ENCODE measurements at regions not wholly inside any gene's neighbourhood (a gene's known extent, or its start where the extent isn't known, plus 50 kb on each side); places are given as distances from the start of the nearest gene placed in this dataset.

- TF ChIP-seq POLR2A (IDR thresholded peaks at IDR 0.05; ENCODE audit: low read depth) = no peak
- TF ChIP-seq POLR2AphosphoS5 (IDR thresholded peaks at IDR 0.05) = no peak
- TF ChIP-seq, protein P1, sequence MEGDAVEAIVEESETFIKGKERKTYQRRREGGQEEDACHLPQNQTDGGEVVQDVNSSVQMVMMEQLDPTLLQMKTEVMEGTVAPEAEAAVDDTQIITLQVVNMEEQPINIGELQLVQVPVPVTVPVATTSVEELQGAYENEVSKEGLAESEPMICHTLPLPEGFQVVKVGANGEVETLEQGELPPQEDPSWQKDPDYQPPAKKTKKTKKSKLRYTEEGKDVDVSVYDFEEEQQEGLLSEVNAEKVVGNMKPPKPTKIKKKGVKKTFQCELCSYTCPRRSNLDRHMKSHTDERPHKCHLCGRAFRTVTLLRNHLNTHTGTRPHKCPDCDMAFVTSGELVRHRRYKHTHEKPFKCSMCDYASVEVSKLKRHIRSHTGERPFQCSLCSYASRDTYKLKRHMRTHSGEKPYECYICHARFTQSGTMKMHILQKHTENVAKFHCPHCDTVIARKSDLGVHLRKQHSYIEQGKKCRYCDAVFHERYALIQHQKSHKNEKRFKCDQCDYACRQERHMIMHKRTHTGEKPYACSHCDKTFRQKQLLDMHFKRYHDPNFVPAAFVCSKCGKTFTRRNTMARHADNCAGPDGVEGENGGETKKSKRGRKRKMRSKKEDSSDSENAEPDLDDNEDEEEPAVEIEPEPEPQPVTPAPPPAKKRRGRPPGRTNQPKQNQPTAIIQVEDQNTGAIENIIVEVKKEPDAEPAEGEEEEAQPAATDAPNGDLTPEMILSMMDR (IDR thresholded peaks at IDR 0.05) = peak in 2 of 3 experiments; percentile 19 to 39
- H3K4me1 ChIP-seq = no peaks in the 10 kb centered on the region
- H3K27ac ChIP-seq (replicated peaks in 1 of 4) = no peak overlapping the region
- WGBS = 75% methylated on average over 4 of the region's 4 CpGs
- no peaks in the 10 kb centered on the region for H3K27me3 ChIP-seq
- no peak for DNase-seq (ENCODE audit: extremely low spot score)
- no peaks in the 10 kb centered on the region for H3K9me3 ChIP-seq
- intact Hi-C loops (cut with DNase I) = no loop called here
- H3K36me3 ChIP-seq = no peaks in the 10 kb centered on the region
- H3K4me3 ChIP-seq = no peak overlapping the region
Measured at GRCh38 chr1:79353224-79353623, 346.7 kb upstream of the ADGRL4 start.

- DNase-seq (ENCODE audit: extremely low spot score) = no peak
- H3K9me3 ChIP-seq = peaks cover 0 to 5% (median 0%) of the 10 kb centered on the region in 4 donors
- intact Hi-C loops (cut with DNase I) = no loop called here
- no peak for TF ChIP-seq POLR2AphosphoS5 (IDR thresholded peaks at IDR 0.05)
- H3K27me3 ChIP-seq = no peaks in the 10 kb centered on the region
- no peaks in the 10 kb centered on the region for H3K36me3 ChIP-seq
- 93% methylated on average over 3 of the region's 3 CpGs for WGBS
- no peaks in the 10 kb centered on the region for H3K4me1 ChIP-seq
- H3K4me3 ChIP-seq = no peak overlapping the region
- no peak overlapping the region for H3K27ac ChIP-seq (replicated peaks in 1 of 4)
Measured at GRCh38 chr1:79326875-79327274, 320.3 kb upstream of the ADGRL4 start.

DNA sequence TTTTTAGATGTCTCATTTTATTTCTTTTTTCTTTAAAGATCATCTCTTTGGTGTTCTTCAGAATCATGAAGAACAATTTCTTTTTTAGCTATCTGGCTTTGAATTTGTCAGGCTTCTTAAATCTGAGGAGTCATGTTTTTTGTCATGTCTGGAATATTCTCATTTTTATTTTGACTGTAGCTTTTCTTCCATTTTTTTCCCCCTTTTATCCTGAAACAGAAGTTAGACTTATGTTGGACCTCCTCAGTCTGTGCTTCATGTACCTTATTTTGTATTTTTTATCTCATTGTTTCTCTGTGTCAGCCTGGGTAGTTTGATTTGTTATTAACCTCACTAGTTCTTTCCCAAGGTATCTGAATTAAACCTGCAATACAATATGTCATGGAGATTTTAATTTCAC is 319.2 kb upstream of the ADGRL4 start:
- Histone ChIP-seq H3K36me3 (no peaks in the 10 kb centered on the region), H3K4me3 (no peak overlapping the region), H3K9me3 (peaks cover 0 to 5% (median 0%) of the 10 kb centered on the region in 4 donors), H3K27ac (replicated peaks in 1 of 4) (no peak overlapping the region), H3K27me3 (no peaks in the 10 kb centered on the region), H3K4me1 (no peaks in the 10 kb centered on the region)
- TF ChIP-seq POLR2A (IDR thresholded peaks at IDR 0.05; ENCODE audit: low read depth) = no peak
- no peak for DNase-seq (ENCODE audit: extremely low spot score)
- intact Hi-C loops (cut with DNase I) = no loop called here

DNA sequence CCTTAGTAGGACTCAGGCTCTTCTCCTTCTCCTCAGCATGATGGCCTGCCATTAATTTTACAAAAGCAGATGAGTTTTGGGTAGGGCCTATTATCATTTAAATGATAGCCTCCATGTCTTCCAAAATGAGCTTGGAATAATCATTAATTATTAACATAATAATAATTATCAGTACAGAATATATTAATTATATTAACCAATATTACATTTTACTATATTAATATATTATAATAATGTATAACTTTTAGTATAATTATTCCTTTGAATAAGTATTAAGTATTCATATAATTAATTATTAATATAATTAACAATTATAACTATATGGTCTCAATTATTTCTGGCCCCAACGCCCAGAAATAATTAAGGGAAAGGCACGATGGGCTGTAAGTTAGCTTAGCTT is 318.6 kb upstream of the ADGRL4 start:
- Histone ChIP-seq H3K27me3 (no peaks in the 10 kb centered on the region), H3K27ac (replicated peaks in 1 of 4) (no peak overlapping the region), H3K36me3 (no peaks in the 10 kb centered on the region), H3K4me3 (no peak overlapping the region), H3K9me3 (peaks cover 0 to 5% (median 0%) of the 10 kb centered on the region in 4 donors), H3K4me1 (no peaks in the 10 kb centered on the region)
- WGBS = 88% methylated on average over 2 of the region's 2 CpGs
- DNase-seq (ENCODE audit: extremely low spot score) = no peak
- intact Hi-C loops (cut with DNase I) = no loop called here
- TF ChIP-seq, protein P1 (IDR thresholded peaks at IDR 0.05) = no peak
- TF ChIP-seq EP300 (IDR thresholded peaks at IDR 0.05) (no peak), POLR2A (IDR thresholded peaks at IDR 0.05; ENCODE audit: low read depth) (no peak)

- WGBS = 63% methylated on average over 1 of the region's 1 CpG
- Histone ChIP-seq H3K36me3 (no peaks in the 10 kb centered on the region), H3K9me3 (peaks cover 0 to 5% (median 0%) of the 10 kb centered on the region in 4 donors), H3K4me3 (no peak overlapping the region), H3K27ac (replicated peaks in 1 of 4) (no peak overlapping the region), H3K27me3 (no peaks in the 10 kb centered on the region), H3K4me1 (no peaks in the 10 kb centered on the region)
- TF ChIP-seq EP300 (IDR thresholded peaks at IDR 0.05) = no peak
- TF ChIP-seq POLR2AphosphoS5 (IDR thresholded peaks at IDR 0.05) = peak in 1 of 2 donors; percentile 14
- intact Hi-C loops (cut with DNase I) = no loop called here
- DNase-seq (ENCODE audit: extremely low spot score) = no peak
Measured at GRCh38 chr1:79323239-79324025, 316.9 kb upstream of the ADGRL4 start.

DNA sequence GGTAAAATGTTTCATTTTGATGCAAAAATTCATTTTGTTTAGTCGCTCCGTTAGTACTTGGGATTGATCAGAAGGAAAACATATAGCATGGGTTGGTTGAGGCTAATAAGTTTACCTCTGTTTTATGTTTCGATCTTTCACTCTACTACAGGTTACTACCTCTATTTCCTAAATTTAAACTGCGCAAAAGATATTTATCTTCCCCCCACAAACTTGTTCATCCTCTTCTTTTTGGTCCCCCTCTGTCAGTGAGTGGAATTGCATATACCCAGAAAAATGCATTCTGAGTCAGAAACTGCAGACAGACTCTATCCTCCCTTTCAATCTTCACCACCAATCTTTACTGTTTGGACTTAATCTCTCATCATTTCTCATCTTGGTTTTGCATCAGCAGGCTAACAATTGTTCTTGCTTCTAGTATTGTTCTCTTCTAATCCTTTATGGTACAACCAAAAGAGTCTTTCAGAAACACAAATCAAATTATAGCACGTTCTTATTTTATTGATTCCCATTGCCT is 316.0 kb upstream of the ADGRL4 start:
- intact Hi-C loops (cut with DNase I) = no loop called here
- no peak for DNase-seq (ENCODE audit: extremely low spot score)
- H3K4me3 ChIP-seq = no peak overlapping the region
- peaks cover 0 to 5% (median 0%) of the 10 kb centered on the region in 4 donors for H3K9me3 ChIP-seq
- no peaks in the 10 kb centered on the region for H3K36me3 ChIP-seq
- H3K27me3 ChIP-seq = no peaks in the 10 kb centered on the region
- no peak for TF ChIP-seq EP300 (IDR thresholded peaks at IDR 0.05)
- no peak for TF ChIP-seq POLR2A (IDR thresholded peaks at IDR 0.05; ENCODE audit: low read depth)
- no peak for TF ChIP-seq POLR2AphosphoS5 (IDR thresholded peaks at IDR 0.05)
- TF ChIP-seq, protein P1 (IDR thresholded peaks at IDR 0.05) = no peak
- 99% methylated on average over 5 of the region's 5 CpGs for WGBS
- no peak overlapping the region for H3K27ac ChIP-seq (replicated peaks in 1 of 4)
- H3K4me1 ChIP-seq = no peaks in the 10 kb centered on the region
